Dedifferentiated amniotic fluid mesenchymal stem cell (primary cell): ENCODE measurements at regions not wholly inside any gene's neighbourhood (a gene's known extent, or its start where the extent isn't known, plus 50 kb on each side); places are given as distances from the start of the nearest gene placed in this dataset.
"Not testable (repeated sequence)": the region's sequence is repeated elsewhere in the genome, so short reads cannot be mapped to it uniquely, and the experiment has no call there.

ENCODE experiments used
- DNase-seq: peaks from one replicate; pipeline ENCODE4 v3.0.0-alpha.2; 2016; ENCODE audit errors: extremely low spot score

- DNase-seq, result no peak
Observed at GRCh38 chr2:195359043-195359735, 297.8 kb upstream of the SLC39A10 start.

GRCh38 chr2:195356920-195357440 is 300.0 kb upstream of the SLC39A10 start:
- no peak for DNase-seq

- DNase-seq, result no peak
Observed at GRCh38 chr2:195356026-195356425, 301.0 kb upstream of the SLC39A10 start.

- no peak for DNase-seq
Observed at GRCh38 chr2:195352581-195352980, 304.4 kb upstream of the SLC39A10 start.

- peak; percentile 47 for DNase-seq
Observed at GRCh38 chr2:195343942-195344530, 313.0 kb upstream of the SLC39A10 start.

- DNase-seq, result no peak
Observed at GRCh38 chr2:195343540-195343939, 313.5 kb upstream of the SLC39A10 start.

- no peak for DNase-seq
Observed at GRCh38 chr2:195342061-195342460, 315.0 kb upstream of the SLC39A10 start.

- DNase-seq, result no peak
Observed at GRCh38 chr2:195338856-195339255, 318.2 kb upstream of the SLC39A10 start.

- no peak for DNase-seq
Observed at GRCh38 chr2:195337597-195337996, 319.4 kb upstream of the SLC39A10 start.

GRCh38 chr2:195333869-195334268 is 323.2 kb upstream of the SLC39A10 start:
- no peak for DNase-seq

- DNase-seq, result no peak
Observed at GRCh38 chr2:195331966-195332365, 325.1 kb upstream of the SLC39A10 start.

GRCh38 chr2:195331129-195331528 is 325.9 kb upstream of the SLC39A10 start:
- DNase-seq, result no peak

GRCh38 chr2:195330513-195330956 is 326.5 kb upstream of the SLC39A10 start:
- DNase-seq, result no peak

GRCh38 chr2:195329784-195330183 is 327.2 kb upstream of the SLC39A10 start:
- not testable (repeated sequence) for DNase-seq

- DNase-seq, result no peak
Observed at GRCh38 chr2:195326537-195326936, 330.5 kb upstream of the SLC39A10 start.

GRCh38 chr2:195322324-195322723 is 334.7 kb upstream of the SLC39A10 start:
- DNase-seq, result no peak

GRCh38 chr2:195320413-195320973 is 336.5 kb upstream of the SLC39A10 start:
- DNase-seq, result no peak

GRCh38 chr2:195319548-195320412 is 337.2 kb upstream of the SLC39A10 start:
- DNase-seq, result no peak

- peak; percentile 55 for DNase-seq
Observed at GRCh38 chr2:195319112-195319460, 337.9 kb upstream of the SLC39A10 start.

GRCh38 chr2:195318440-195319111 is 338.4 kb upstream of the SLC39A10 start:
- DNase-seq, result peak; percentile 38

- DNase-seq, result no peak
Observed at GRCh38 chr2:195317550-195317949, 339.5 kb upstream of the SLC39A10 start.

- DNase-seq, result no peak
Observed at GRCh38 chr2:195316486-195316885, 340.5 kb upstream of the SLC39A10 start.
